ENCODE measurements at regions not wholly inside any gene's neighbourhood (a gene's known extent, or its start where the extent isn't known, plus 50 kb on each side); places are given as distances from the start of the nearest gene placed in this dataset.

DNA sequence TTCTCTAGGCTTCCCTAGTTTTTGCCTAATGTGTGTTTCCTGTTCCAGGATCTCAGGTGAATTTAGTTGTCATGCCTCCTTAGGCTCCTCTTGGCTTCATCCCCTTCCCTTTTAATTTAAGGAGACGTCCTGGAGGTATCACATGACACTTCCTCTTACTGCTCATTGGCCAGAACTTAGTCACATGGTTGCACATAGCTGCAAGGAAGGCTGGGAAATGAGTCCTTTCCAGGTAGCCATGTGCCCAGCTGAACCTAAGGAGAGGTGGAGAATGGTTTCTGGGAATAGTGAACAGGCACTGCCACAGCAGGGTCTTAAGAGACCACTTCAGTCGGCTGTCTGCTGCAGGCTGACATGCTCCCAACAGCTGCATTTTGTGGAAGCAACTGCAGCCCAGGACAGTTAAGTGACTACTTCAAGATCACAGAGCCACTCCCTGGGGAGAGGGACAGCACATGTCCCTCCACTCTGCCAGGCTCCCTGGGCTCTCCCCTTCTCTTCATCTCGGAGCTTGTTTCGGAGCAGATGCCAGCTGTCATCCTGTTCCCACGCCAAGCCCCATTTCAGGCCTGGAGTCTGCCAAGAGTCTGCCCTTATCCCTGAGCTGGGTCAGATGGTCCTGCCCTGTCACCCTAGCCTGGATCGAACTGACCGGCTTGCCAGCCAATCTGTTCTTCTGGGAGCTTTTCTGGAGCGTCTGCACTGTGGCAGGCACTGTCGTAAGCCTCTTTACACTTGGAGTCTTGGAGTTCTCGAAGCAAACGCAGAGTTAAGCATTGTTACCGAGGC, 81.4 kb upstream of the FOXF1 start:
- no peak for DNase-seq

DNA sequence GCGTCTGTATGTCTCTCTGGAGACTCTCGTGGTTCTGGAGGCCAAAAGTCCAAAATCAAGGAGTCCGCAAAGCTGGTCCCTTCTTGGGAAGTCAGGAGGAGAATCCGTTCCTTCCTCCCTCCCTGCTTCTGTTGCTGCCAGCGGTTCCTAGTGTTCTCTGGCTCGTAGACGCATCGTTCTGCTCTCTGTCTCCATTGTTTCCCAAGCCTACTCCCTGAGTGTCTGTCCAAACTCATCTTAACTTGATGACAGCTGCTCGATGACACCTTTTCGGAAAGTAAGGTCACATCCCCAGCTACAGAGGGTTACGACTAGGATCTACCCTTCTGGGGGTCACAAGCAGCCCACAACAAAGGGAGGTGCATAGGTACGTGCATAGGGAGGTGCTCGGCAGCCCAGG, 80.7 kb upstream of the FOXF1 start:
- no peak for DNase-seq

DNA sequence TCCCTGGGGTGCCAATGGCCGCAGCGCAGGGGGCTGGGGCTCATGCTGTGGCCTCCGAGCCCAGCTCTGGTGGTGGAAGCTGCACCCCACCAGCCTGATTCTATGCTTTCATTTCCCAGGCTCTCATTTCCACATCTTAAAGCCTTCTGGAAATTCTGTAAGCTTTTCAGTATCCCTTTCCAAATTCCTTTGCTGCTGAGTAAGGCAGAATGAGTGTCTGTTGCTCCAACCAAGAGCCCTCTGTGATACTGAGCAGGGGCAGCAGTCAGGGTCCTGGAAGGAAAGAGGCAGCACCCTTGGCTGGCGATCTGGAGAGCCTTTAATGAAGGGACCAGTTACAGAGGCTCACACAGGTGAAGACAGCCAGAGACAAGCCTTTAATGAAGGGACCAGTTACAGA, 79.5 kb upstream of the FOXF1 start:
- no peak for DNase-seq

DNA sequence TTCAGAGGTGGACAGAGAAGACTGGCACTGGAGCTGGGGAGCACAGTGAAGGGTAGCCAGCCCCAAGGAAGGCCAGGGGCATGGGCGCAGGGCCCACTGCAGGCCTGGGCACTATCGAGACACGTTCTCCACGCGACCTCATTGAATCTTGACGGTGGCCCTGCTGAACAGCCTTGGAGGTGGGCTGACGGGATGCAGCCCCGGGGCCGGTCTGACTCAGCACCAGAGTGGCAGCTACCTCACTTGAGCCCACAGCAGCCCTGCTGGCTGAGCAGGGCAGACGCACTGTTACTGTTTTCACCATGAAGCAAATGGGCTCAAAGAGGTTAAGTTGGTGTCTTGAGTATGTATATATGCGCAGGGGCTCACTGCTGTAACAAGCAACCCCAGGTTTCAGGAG, 78.8 kb upstream of the FOXF1 start:
- no peak for DNase-seq

DNA sequence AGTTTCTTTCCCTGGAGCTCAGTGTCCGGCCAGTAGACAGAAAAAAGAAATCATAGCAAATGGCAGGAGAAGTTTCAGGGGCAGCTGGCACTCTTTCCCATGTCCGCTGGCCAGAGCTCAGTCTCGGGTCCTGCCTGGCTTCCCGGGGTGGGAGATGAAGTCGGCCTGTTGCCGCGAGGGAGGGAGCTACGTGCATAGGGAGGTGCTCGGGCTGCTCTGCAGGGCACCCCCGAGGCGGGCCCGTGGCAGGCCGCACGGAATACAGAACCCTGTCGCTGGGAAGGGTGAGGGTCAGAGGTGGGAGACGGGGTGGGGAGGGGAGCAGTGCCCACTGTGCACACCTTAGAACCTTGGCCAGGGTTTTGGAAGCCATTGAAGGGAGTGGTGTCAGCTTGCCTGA, 78.3 kb upstream of the FOXF1 start:
- no peak for DNase-seq

DNA sequence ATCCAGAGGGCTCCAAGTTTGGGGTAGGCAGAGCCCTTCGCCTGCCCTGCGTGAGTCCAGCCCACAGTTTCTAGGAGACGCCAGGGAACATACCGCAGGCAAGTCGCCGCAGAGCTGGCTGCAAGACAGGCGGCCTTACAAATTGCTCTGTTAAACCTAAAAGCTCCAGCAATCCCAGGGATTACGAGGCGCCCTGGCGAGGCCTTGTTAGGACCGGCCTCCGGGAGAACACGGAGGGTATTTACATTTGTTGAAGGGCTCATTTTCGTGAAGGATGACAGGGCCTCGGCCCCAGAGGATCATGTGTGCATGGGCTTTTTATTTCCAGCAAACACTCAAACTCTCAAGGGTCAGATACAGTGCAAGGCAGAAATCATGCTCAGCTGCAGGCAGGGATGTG, 77.6 kb upstream of the FOXF1 start:
- no peak for DNase-seq

DNA sequence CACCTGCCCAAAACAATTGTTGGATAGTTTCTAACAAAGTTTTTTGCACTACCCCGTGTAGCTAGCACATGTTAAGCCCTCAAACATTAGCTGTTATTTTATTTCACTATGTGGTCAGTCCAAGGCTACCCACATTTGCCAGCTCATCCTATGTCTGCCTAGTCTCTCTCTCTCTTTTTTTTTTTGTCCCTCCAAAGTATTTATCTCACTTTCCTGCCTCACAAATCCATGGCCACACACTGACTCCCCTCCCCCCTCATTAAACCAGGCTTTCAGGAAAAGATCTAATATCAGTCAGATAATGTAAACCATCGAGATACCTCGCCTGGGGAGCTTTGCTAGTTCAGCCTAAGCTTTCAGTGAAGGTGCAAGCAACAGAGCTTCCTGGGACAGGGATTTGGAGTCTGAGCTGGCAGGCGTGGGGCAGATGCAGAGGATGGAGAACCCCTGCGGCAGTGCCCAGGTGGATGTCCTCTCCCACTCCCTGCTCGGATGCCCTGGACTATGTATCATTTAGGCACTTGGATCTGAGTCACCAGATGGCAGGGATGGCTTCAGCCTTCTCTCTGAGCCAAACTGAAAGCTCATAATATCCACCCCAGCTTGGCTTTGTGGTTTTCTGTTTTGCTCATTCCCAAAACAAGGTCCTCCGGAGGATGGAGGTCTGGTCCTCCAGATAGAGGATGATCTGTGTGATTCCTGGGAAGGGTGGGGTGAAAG, 73.7 kb upstream of the FOXF1 start:
- no peak for DNase-seq

DNA sequence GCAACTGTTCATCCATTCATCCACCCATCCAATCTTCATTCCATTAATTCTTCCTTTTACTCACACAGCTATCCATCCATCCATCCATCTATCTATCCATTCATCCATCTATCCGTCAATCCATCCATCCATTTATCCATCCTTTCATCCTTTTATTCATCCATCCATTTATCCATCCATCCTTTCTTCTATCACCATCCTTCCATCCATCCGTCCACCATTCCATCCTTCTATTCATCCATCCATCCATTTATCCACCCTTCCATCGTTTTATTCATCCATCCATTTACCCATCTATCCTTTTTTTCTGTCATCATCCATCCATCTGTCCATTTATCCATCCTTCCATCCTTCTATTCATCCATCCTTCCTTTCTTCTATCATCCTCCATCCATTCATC, 73.0 kb upstream of the FOXF1 start:
- no peak for DNase-seq

DNA sequence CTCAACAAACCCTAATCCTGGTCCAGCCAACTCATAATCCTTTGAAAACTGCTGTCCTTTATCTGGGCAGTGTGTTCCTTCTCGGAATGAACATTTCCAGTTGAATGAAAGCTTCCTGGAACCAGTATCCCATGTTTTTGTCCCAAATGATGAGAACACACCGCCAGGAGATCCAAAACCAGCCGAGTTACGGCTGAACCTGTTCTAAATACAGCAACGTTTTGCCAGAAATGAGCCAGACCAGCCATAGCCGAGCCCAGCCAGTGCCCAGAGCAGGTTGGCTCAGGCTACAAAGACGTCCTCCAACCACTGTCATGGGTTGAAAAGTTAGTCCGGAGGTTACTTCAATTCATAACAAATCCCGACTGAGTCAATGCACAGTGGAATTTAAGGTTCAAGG, 67.6 kb upstream of the FOXF1 start:
- no peak for DNase-seq

DNA sequence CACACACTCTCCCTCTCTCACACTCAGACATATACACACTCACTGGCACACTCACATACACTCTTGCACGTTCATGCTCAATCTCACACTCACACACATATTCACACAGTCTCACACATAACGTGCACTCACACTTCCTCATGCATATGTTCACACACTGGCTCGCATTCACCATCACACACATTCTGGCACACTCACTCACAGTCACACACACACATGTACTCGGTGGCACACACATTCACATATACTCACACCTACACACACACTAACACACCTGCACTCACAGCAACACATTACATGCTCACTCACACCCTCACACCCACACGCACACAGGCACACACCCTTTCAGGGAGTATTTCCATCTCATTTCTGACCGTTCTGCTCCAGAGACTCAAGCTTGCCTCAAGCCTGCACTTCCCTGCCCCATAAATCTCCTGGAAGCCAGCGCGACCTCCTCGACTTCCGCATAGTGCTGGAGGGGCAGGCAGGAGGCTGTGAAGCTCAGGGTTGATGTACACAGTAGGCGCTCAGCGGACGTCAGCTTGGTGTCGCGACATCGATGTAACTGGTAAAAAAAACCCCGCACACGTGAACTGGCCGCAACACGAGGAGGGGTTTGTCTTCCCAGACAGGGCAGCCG, 66.7 kb upstream of the FOXF1 start:
- DNase-seq = no peak

DNA sequence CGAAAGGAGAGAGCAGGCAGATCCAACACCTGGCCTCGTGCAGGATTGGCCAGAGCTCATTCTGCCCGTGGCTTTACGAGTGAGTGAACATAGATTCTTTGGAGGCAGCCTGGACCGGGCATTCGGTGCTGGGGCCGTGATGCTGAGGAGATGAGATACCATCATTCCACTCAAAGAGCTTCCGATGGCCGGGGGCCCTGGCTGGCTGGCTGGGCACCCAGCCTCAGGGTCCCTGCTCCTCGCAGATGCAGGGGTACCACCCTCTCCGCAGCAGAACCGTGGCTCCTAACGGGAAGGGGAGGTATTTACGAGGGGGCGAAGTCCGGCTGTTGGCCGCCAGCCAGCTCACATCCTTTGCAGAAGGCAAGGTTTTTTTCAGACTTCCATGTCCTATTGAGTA, 66.1 kb upstream of the FOXF1 start:
- DNase-seq = no peak

DNA sequence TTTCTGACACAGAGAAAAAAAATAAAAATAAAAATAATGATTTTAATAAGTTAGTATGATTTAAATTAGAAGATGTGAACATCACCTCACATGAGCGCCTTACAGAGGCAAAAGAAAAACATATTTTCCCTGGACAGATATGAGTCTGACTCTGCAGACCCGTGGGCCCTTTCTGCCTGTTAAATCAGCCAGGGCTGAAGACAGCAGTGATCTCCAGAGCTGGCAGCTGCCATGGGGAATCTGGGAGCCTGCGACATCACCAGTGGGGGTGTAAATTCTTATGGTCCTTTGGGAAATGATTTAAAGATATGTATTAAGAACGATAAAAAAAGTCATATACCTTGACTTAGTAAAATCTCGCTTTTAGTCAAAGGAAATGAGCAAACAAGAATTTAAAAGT, 65.7 kb upstream of the FOXF1 start:
- no peak for DNase-seq

DNA sequence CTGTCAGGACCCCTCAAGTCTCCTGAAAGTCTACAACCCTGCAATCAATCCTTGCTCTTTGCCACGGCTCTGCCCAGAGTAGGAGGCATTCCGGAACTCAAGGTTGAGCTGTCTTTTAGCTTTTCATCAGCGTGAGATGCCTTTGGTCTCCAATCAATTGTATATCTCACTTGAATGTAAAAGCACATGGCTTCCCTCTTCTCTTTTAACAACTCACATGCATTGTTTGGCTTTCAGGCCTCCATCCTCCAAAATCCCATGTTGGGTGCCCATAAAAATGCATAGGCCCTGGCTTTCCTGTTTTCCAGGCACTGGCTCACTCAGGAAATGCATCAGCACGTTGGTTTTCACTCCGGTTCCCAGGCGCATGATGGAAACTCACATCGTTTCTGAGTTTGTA, 64.0 kb upstream of the FOXF1 start:
- DNase-seq = no peak

DNA sequence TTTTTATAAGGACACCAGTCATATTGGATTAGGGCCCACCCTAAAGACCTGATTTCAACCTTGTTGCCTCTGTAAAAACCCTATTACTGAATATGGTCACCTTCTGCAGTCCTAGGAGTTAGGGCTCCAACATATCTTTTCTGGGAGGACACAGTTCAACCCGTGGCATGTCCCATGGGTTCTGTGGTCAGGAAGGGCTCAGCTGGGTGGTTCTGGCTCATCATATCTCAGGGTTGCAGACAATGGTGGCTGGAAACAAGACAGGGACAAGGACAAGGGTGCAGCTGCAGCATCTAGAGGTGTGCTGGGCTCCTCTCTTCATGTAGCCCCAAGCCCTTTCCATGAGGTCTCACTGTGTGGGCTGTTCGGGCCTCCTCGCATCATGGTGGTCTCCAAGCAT, 63.1 kb upstream of the FOXF1 start:
- DNase-seq = no peak

DNA sequence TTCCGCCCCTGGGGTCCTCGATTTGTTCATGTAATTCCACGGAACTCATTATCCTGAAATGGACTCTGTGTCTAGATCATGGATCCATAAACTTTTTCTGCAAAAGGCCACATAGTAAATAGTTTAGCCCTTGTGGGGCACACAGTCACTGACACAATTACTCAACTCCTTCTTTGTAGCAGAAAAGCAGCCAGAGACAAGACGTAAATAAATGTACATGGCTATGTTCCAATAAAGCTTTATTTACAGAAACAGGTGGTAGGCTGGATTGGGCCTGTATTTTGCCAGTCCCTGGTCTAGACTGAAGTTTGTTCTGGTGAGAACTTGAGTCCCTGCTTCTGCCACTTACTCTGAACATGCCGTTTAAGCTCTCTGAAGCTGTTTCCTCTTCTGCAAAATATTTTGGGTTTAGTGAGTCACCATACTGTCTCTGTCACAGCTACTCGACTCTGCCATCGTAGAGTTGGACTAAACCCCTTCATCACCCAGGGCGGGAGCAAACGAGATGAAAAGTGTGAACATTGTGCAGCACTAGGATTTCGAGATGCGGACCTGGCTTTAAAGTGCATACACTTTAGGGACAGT, 61.9 kb upstream of the FOXF1 start:
- no peak for DNase-seq

DNA sequence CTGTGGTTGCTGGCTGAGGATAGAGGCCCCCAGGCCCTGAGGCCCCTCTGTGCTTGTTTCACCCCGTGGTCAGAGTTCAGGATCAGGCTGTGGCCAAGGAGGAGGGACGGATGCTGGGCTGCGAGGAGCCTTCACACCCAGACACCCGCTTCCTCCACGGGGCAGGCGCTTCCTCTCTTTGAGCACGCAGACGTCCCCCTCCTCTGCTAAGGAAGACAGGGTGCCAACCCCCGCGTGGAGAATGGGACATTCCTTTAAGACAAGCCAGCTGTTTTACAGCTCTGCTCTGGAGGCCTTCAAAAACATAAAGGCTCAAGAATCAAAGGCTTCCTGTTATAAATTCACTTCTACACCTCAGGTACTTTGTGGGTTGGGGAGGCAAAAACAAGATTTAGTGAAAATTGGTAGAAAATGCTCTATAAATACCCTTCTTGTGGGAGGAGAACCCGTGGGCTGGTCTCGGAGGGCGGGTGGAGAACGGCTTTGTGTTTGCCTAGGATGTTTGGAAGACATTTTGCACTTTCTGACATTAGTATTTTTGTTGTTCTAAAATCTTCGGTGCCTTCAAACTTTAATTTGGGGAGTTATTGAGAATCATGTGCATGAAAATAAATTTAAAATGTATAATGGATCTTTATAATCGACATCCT, 60.8 kb upstream of the FOXF1 start:
- no peak for DNase-seq

DNA sequence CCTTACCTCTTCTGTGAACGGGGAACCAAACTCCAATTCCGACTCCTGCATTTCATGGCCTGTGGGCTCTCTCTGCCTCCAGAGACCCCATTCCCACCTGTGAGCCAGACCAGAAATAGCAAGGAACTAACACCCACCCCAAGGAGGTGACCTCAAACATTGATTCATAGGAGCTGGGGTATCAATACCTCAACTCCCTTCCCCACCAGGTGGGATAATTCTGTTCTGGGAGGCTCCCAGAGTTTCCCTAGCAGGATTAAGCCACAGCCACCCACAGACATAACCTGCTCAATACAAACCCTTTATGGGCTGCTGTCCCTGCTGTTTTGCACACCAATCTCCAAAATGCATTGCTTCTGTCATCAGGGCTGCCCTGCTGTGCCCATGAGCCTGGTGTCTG, 59.6 kb upstream of the FOXF1 start:
- DNase-seq = no peak

DNA sequence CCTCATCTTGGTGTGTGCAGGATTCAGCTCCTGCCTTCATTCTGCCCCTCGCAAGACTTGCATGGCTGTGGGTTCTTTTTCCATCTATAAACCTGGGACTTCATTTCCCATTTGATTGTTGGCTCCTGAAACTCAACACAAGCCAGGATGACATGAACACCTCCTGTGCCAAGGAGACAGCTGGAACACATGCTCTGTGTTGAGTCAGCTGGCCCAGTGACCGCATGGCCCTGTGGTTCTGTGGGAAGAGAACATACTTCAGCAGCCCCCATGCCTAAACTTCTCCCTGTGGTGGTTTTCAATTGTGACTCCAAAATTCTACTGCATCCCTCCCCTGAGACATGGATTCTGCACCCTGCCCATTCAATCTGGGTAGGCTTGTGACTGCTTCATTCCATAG, 57.9 kb upstream of the FOXF1 start:
- DNase-seq = no peak

DNA sequence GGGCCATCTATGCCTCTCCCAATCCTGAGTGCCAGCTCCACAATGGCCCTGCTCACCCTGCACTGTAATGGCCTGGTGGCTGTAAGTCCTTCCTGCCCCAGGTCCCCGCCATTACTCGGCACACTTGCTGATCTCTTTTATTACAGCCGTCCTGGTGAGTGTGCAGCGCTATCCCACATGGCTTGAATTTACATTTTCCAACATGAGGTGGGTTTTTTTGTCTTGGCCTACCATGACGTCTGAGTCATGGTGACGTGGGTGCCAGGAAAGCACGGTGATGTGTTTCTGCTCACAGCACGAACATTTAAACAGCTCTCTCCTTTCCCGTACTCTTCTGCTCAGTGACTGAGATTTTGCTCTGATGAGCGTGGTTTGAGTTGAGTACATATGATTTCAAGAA, 55.2 kb upstream of the FOXF1 start:
- DNase-seq = no peak

DNA sequence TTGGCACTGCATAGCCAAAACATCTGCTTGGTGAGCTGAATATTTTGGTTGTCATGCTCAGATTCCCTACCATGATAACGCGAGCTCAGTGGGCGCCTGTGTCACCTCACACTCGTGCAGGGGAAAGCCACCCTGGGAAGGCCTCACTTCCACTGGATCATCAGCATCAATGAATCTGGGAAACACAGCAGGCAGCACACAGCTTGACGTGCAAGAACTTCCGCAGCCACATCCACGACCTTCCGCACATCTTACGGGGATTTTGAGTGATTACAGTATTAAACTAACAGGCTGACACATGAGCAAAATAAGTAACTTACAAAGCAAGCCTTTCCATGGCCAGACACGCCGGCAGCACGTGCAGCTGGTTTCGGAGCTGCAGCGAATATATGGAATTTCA, 54.7 kb upstream of the FOXF1 start:
- no peak for DNase-seq

DNA sequence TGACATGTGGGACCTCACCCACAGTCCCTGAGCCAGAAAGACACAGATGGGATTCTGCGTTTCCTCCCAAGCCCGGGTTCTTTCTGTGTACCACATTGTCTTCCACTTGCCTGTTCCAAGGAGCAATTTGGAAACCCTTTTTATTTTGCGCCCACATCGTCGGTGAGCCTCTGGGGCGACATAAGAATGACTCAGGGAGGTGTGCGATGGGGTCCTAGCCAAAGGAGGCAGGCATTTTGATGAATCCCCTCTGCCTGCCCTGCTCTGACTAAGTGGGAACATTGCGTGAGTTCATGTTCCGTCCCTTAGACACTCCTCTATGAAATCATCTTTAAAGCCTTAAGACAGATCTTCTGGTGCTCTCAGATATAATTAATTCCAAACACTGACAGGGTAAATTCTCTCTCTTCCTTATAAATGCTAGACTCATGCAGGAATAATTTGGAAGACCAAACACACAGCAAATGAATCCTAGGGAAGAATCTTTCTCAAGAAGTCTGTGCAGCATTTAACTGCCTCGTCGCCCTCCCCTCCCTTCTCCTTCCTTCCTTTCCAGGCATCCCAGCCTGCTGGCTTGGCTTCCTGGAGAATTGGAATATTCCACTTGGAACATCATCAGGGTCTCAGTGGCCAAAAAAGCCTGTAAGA, 52.7 kb upstream of the FOXF1 start:
- DNase-seq = no peak

DNA sequence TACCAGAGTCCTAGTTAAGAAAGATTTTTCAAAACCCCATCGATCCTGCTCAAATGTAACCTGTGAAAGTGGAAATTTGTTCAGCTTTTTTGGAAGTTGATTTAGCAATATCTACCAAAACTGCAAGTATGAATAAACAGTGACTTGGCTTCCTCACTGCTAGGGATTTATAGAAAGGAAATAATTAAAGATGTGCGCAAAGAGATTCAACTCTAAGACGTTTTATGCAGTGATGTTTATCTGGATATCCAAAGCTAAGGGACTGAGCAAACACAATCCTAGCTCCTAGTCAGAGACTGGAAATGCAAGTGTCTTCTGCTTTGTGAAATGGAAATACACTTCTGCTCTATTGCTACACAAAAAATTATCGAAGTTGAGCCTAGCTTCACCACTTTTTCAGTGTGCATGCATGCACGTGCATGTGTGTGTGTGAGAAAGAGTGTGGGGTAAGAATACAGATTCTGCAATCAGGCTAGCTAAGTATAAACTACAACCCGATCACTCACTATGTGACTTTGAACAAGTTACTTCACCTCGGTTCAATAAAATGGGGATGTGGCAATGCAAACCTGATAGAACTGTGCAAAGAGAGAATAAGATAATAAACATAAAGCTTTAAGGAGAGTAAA, 52.1 kb upstream of the FOXF1 start:
- DNase-seq = no peak

Data from stimulated activated CD4-positive, alpha-beta T cell treated with anti-CD3 and anti-CD28 coated beads, Interleukin-1b, Interleukin-23, amount 100 ng/mL, for 48 hours (primary cell).